ENCODE measurements at regions not wholly inside any gene's neighbourhood (a gene's known extent, or its start where the extent isn't known, plus 50 kb on each side); places are given as distances from the start of the nearest gene placed in this dataset.
A peak's percentile ranks its signal among the peaks of the same experiment; 100 is the strongest.

- Histone ChIP-seq H3K36me3 (ENCODE audit: insufficient read depth, low read length) (no peaks in the 10 kb centered on the region), H3K9me2 (replicated peaks; ENCODE audit: low read depth, low read length) (no peaks in the 10 kb centered on the region), H4K20me1 (ENCODE audit: insufficient read depth, low read length, poor library complexity, severe bottlenecking) (no peaks in the 10 kb centered on the region), H3K79me2 (ENCODE audit: insufficient read depth, low read length) (peaks cover 44% of the 10 kb centered on the region), H3K9me3 (ENCODE audit: insufficient read depth, low read depth, low read length) (no peaks in the 10 kb centered on the region), H3K4me1 (ENCODE audit: insufficient read depth, low read length, poor library complexity, severe bottlenecking) (peaks cover 46% of the 10 kb centered on the region), H3K27me3 (ENCODE audit: insufficient read depth, low read length, poor library complexity, severe bottlenecking) (no peaks in the 10 kb centered on the region), H3F3A (ENCODE audit: low read depth) (peaks cover 5% of the 10 kb centered on the region; the same call in 1 of the 2 replicates), H2AFZ (ENCODE audit: low read length) (no peak overlapping the region), H3K4me2 (ENCODE audit: low read depth, low read length, poor library complexity, severe bottlenecking) (peak overlapping the region; percentile 80), H3K4me3 (ENCODE audit: low read length, poor library complexity, severe bottlenecking) (peak overlapping the region; percentile 77), H3K9ac (ENCODE audit: low read depth, low read length, poor library complexity, severe bottlenecking) (peak overlapping the region; percentile 87)
- TF ChIP-seq, protein P1, sequence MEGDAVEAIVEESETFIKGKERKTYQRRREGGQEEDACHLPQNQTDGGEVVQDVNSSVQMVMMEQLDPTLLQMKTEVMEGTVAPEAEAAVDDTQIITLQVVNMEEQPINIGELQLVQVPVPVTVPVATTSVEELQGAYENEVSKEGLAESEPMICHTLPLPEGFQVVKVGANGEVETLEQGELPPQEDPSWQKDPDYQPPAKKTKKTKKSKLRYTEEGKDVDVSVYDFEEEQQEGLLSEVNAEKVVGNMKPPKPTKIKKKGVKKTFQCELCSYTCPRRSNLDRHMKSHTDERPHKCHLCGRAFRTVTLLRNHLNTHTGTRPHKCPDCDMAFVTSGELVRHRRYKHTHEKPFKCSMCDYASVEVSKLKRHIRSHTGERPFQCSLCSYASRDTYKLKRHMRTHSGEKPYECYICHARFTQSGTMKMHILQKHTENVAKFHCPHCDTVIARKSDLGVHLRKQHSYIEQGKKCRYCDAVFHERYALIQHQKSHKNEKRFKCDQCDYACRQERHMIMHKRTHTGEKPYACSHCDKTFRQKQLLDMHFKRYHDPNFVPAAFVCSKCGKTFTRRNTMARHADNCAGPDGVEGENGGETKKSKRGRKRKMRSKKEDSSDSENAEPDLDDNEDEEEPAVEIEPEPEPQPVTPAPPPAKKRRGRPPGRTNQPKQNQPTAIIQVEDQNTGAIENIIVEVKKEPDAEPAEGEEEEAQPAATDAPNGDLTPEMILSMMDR (conservative IDR thresholded peaks at IDR 0.05; ENCODE audit: low read length): no peak
- no peak for TF ChIP-seq EZH2phosphoT487 (IDR thresholded peaks at IDR 0.05; ENCODE audit: borderline replicate concordance)
These were observed 94.7 kb upstream of the PRSS58 start for GRCh38 chr7:142352543-142352942.

- TF ChIP-seq EZH2phosphoT487 (IDR thresholded peaks at IDR 0.05; ENCODE audit: borderline replicate concordance): no peak
- TF ChIP-seq, protein P1 (conservative IDR thresholded peaks at IDR 0.05; ENCODE audit: low read length): no peak
- H3K36me3 ChIP-seq (ENCODE audit: insufficient read depth, low read length): no peaks in the 10 kb centered on the region
- H3K9me3 ChIP-seq (ENCODE audit: insufficient read depth, low read depth, low read length): no peaks in the 10 kb centered on the region
- no peaks in the 10 kb centered on the region for H4K20me1 ChIP-seq (ENCODE audit: insufficient read depth, low read length, poor library complexity, severe bottlenecking)
- H3K4me2 ChIP-seq (ENCODE audit: low read depth, low read length, poor library complexity, severe bottlenecking): no peak overlapping the region
- peaks cover 6% of the 10 kb centered on the region for H3F3A ChIP-seq (ENCODE audit: low read depth)
- H3K79me2 ChIP-seq (ENCODE audit: insufficient read depth, low read length): peaks cover 43% of the 10 kb centered on the region
- no peak overlapping the region for H3K4me3 ChIP-seq (ENCODE audit: low read length, poor library complexity, severe bottlenecking)
- no peak overlapping the region for H2AFZ ChIP-seq (ENCODE audit: low read length)
- H3K9ac ChIP-seq (ENCODE audit: low read depth, low read length, poor library complexity, severe bottlenecking): no peak overlapping the region
- H3K27me3 ChIP-seq (ENCODE audit: insufficient read depth, low read length, poor library complexity, severe bottlenecking): no peaks in the 10 kb centered on the region
- peaks cover 45% of the 10 kb centered on the region for H3K4me1 ChIP-seq (ENCODE audit: insufficient read depth, low read length, poor library complexity, severe bottlenecking)
- no peaks in the 10 kb centered on the region for H3K9me2 ChIP-seq (replicated peaks; ENCODE audit: low read depth, low read length)
These were observed 93.3 kb upstream of the PRSS58 start for GRCh38 chr7:142351145-142351544.

- no peaks in the 10 kb centered on the region for H4K20me1 ChIP-seq (ENCODE audit: insufficient read depth, low read length, poor library complexity, severe bottlenecking)
- peaks cover 13% of the 10 kb centered on the region for H3F3A ChIP-seq (ENCODE audit: low read depth)
- H3K27me3 ChIP-seq (ENCODE audit: insufficient read depth, low read length, poor library complexity, severe bottlenecking): no peaks in the 10 kb centered on the region
- peaks cover 44% of the 10 kb centered on the region for H3K4me1 ChIP-seq (ENCODE audit: insufficient read depth, low read length, poor library complexity, severe bottlenecking)
- TF ChIP-seq, protein P1 (conservative IDR thresholded peaks at IDR 0.05; ENCODE audit: low read length): no peak
- no peak for TF ChIP-seq EZH2phosphoT487 (IDR thresholded peaks at IDR 0.05; ENCODE audit: borderline replicate concordance)
- H3K9ac ChIP-seq (ENCODE audit: low read depth, low read length, poor library complexity, severe bottlenecking): no peak overlapping the region
- no peak overlapping the region for H3K4me2 ChIP-seq (ENCODE audit: low read depth, low read length, poor library complexity, severe bottlenecking)
- peaks cover 30% of the 10 kb centered on the region for H3K79me2 ChIP-seq (ENCODE audit: insufficient read depth, low read length)
- H3K4me3 ChIP-seq (ENCODE audit: low read length, poor library complexity, severe bottlenecking): no peak overlapping the region
- no peaks in the 10 kb centered on the region for H3K36me3 ChIP-seq (ENCODE audit: insufficient read depth, low read length)
- H2AFZ ChIP-seq (ENCODE audit: low read length): no peak overlapping the region
- H3K9me2 ChIP-seq (replicated peaks; ENCODE audit: low read depth, low read length): no peaks in the 10 kb centered on the region
- H3K9me3 ChIP-seq (ENCODE audit: insufficient read depth, low read depth, low read length): no peaks in the 10 kb centered on the region
These were observed 92.0 kb upstream of the PRSS58 start for GRCh38 chr7:142349670-142350405.

Data from Loucy (cell line).